SK-N-SH (cell line): ENCODE measurements at regions not wholly inside any gene's neighbourhood (a gene's known extent, or its start where the extent isn't known, plus 50 kb on each side); places are given as distances from the start of the nearest gene placed in this dataset.

Source experiments
- CTCF ChIA-PET: fragments of 300-600, 350-600 bp; formaldehyde crosslinking; extraction: SDS; loops from one replicate; lab custom pipeline; 2021; lab: Yijun Ruan, JAX
- POLR2A ChIA-PET: fragments of 350-600 bp; sonication (Branson Sonifier 250); formaldehyde crosslinking; extraction: SDS; loops from one replicate; lab custom pipeline; 2020; ENCODE audit warnings: antibody characterized with exemption, inconsistent platforms; lab: Yijun Ruan, JAX
- DNase-seq: peaks from one replicate; pipeline ENCODE4 v3.0.0; 2012
- H2AFZ ChIP-seq: fragments of 200-600 bp; sonication (generic); 2 replicates; pipeline ENCODE4 v1.8.1; 2016; ENCODE audit warnings: antibody characterized with exemption, mild to moderate bottlenecking, low read depth
- H3F3A ChIP-seq: fragments of 200-600 bp; sonication (generic); replicated peaks from 2 replicates; pipeline ENCODE3; 2016; ENCODE audit warnings: antibody characterized with exemption, mild to moderate bottlenecking; ENCODE audit not compliant: insufficient read depth
- H3K27ac ChIP-seq, 2 experiments: fragments of 200-500 bp in 1 of 2; fragments of 200-600 bp in 1 of 2; sonication (Bioruptor generic) in 1 of 2; sonication (generic), shearing (Covaris generic) in 1 of 2; 2 replicates each; pipeline versions ENCODE4 v1.5.1 to v1.6.1; 2014 to 2016; ENCODE audit warnings: low read depth in 2 of 2, inconsistent platforms in 1 of 2, low read length in 1 of 2, mild to moderate bottlenecking in 1 of 2, mixed read lengths in 1 of 2
- H3K27me3 ChIP-seq: fragments of 200-600 bp; sonication (generic), shearing (Covaris generic); 2 replicates; pipeline ENCODE4 v1.6.1; 2016; ENCODE audit warnings: mixed run types; ENCODE audit not compliant: insufficient read depth
- H3K36me3 ChIP-seq, 2 experiments: fragments of 200-500 bp in 1 of 2; fragments of 200-600 bp in 1 of 2; sonication (Bioruptor generic) in 1 of 2; sonication (generic) in 1 of 2; replicated peaks in 1 of 2; 2 replicates each; pipeline versions ENCODE3 to v1.5.1; 2014 to 2016; ENCODE audit warnings: low read length in 1 of 2, mild to moderate bottlenecking in 1 of 2; ENCODE audit not compliant: insufficient read depth in 2 of 2, control insufficient read depth in 1 of 2
- H3K4me1 ChIP-seq, 2 experiments: fragments of 200-500 bp in 1 of 2; fragments of 200-600 bp in 1 of 2; sonication (Bioruptor generic) in 1 of 2; sonication (generic), shearing (Covaris generic) in 1 of 2; 2 replicates each; pipeline versions ENCODE4 v1.5.1 to v1.6.1; 2014 to 2016; ENCODE audit warnings: low read depth in 1 of 2, low read length in 1 of 2, mixed run types in 1 of 2; ENCODE audit not compliant: insufficient read depth in 2 of 2, control insufficient read depth in 1 of 2
- H3K4me2 ChIP-seq: fragments of 200-600 bp; sonication (generic), shearing (Covaris generic); 2 replicates; pipeline ENCODE4 v1.6.1; 2017; ENCODE audit warnings: mixed run types
- H3K4me3 ChIP-seq, 2 experiments: fragments of 200-500 bp in 1 of 2; fragments of 200-600 bp in 1 of 2; sonication (Bioruptor generic) in 1 of 2; sonication (generic), shearing (Covaris generic) in 1 of 2; 2 replicates each; pipeline versions ENCODE4 v1.5.1 to v1.8.1; 2014 to 2016; ENCODE audit warnings: low read depth in 2 of 2, inconsistent platforms in 1 of 2, low read length in 1 of 2, mild to moderate bottlenecking in 1 of 2, mixed read lengths in 1 of 2, moderate library complexity in 1 of 2
- H3K79me2 ChIP-seq: fragments of 200-600 bp; sonication (generic); 2 replicates; pipeline ENCODE4 v1.8.1; 2017; ENCODE audit warnings: mild to moderate bottlenecking; ENCODE audit not compliant: insufficient read depth
- H3K9ac ChIP-seq: fragments of 200-600 bp; sonication (generic); 2 replicates; pipeline ENCODE4 v1.6.1; 2017; ENCODE audit warnings: mixed run types
- H3K9me2 ChIP-seq: fragments of 200-600 bp; sonication (generic); 2 replicates; pipeline ENCODE4 v1.6.1; 2017; ENCODE audit warnings: mixed run types
- H3K9me3 ChIP-seq: fragments of 200-600 bp; sonication (generic); 2 replicates; pipeline ENCODE4 v1.6.1; 2017; ENCODE audit warnings: mixed run types, mild to moderate bottlenecking, moderate library complexity
- H4K20me1 ChIP-seq: fragments of 200-600 bp; sonication (generic); 2 replicates; pipeline ENCODE4 v1.6.1; 2017; ENCODE audit warnings: mild to moderate bottlenecking, mixed run types; ENCODE audit not compliant: insufficient read depth
- CHD2 ChIP-seq: fragments of 150-350 bp; IDR thresholded peaks from 2 replicates; pipeline ENCODE4 v1.6.1; 2018; ENCODE audit warnings: low read length; ENCODE audit not compliant: partially characterized antibody
- EZH2phosphoT487 ChIP-seq: fragments of 200-600 bp; sonication (generic); IDR thresholded peaks from 2 replicates; pipeline ENCODE4 v1.6.1; 2017; ENCODE audit warnings: low read depth, mixed run types, mild to moderate bottlenecking, antibody characterized with exemption, moderate library complexity, borderline replicate concordance
- FOXJ3 ChIP-seq: sonication (generic); formaldehyde crosslinking; IDR thresholded peaks from 2 replicates; pipeline ENCODE4 v1.5.1; 2020; ENCODE audit warnings: mild to moderate bottlenecking, missing genetic modification reagents
- GABPA ChIP-seq: IDR thresholded peaks from 2 replicates; pipeline ENCODE4 v1.4.0; 2012; ENCODE audit warnings: low read depth, mild to moderate bottlenecking
- MEF2A ChIP-seq: IDR thresholded peaks from 2 replicates; pipeline ENCODE4 v1.4.0; 2012; ENCODE audit warnings: low read depth, borderline replicate concordance
- MXI1 ChIP-seq: IDR thresholded peaks from 2 replicates; pipeline ENCODE4 v1.6.1; 2012; ENCODE audit warnings: mild to moderate bottlenecking, low read depth, low read length, improper control_type of control experiment
- PBX3 ChIP-seq: IDR thresholded peaks from 2 replicates; pipeline ENCODE4; 2012
- RAD21 ChIP-seq: IDR thresholded peaks from 2 replicates; pipeline ENCODE4 v1.6.1; 2012; ENCODE audit warnings: mild to moderate bottlenecking, low read length
- RXRA ChIP-seq: IDR thresholded peaks from 2 replicates; pipeline ENCODE4 v1.4.0; 2012; ENCODE audit warnings: low read depth, mild to moderate bottlenecking, borderline replicate concordance
- SIN3A ChIP-seq: IDR thresholded peaks from 2 replicates; pipeline ENCODE4 v1.6.1; 2012; ENCODE audit warnings: low read depth, mild to moderate bottlenecking, low read length, moderate library complexity, borderline replicate concordance
- SMC3 ChIP-seq: IDR thresholded peaks from 2 replicates; pipeline ENCODE4 v1.6.1; 2012; ENCODE audit warnings: low read depth, low read length, improper control_type of control experiment
- TAF1 ChIP-seq: IDR thresholded peaks from 2 replicates; pipeline ENCODE4 v1.6.1; 2012; ENCODE audit warnings: low read depth, mild to moderate bottlenecking, low read length, moderate library complexity, borderline replicate concordance
- TCF12 ChIP-seq: IDR thresholded peaks from 2 replicates; pipeline ENCODE4 v1.4.0; 2012
- TEAD4 ChIP-seq: IDR thresholded peaks from 2 replicates; pipeline ENCODE4 v1.4.0; 2012; ENCODE audit warnings: mild to moderate bottlenecking, borderline replicate concordance; ENCODE audit not compliant: insufficient read depth
- USF1 ChIP-seq: IDR thresholded peaks from 2 replicates; pipeline ENCODE4 v1.4.0; 2012; ENCODE audit warnings: low read depth, borderline replicate concordance
- WGBS: methylation state at CpG from one replicate; pipeline ENCODE4 v1.1.6; 2017; ENCODE audit warnings: low lambda C conversion rate; 5-methylcytosine and 5-hydroxymethylcytosine counted together
- TF ChIP-seq, protein P1 (sequence below): fragments of 150-350 bp; IDR thresholded peaks from 2 replicates; pipeline ENCODE4 v1.6.1; 2017; ENCODE audit warnings: antibody characterized with exemption, low read length, low read depth, borderline replicate concordance
- TF ChIP-seq, protein P2 (sequence below): fragments of 150-350 bp; IDR thresholded peaks from 2 replicates; pipeline ENCODE4 v1.6.1; 2016; ENCODE audit warnings: mild to moderate bottlenecking, low read depth, low read length
- TF ChIP-seq, protein P3 (sequence below): fragments of 200-600 bp; sonication (generic); IDR thresholded peaks from 2 replicates; pipeline ENCODE4 v1.6.1; 2017; ENCODE audit warnings: antibody characterized with exemption, mild to moderate bottlenecking, moderate library complexity
- TF ChIP-seq, protein P4 (sequence below): IDR thresholded peaks from 2 replicates; pipeline ENCODE4 v1.4.0; 2012; ENCODE audit warnings: low read depth

- H2AFZ ChIP-seq, result no peak overlapping the region
- no peaks in the 10 kb centered on the region for H3K27me3 ChIP-seq
- CTCF ChIA-PET, result interaction anchor here (1.7 kb wide), 1 partner anchor 24 kb away, joined by 3 read pairs; no protein-coding TSS in a partner anchor
- no peak overlapping the region for H3K27ac ChIP-seq
- no peaks in the 10 kb centered on the region for H3K9me3 ChIP-seq
- H3K4me3 ChIP-seq, result no peak overlapping the region
- POLR2A ChIA-PET, result no interaction called here
- no peaks in the 10 kb centered on the region for H3K9me2 ChIP-seq
- H3K4me2 ChIP-seq, result no peak overlapping the region
- no peaks in the 10 kb centered on the region for H4K20me1 ChIP-seq
- H3K36me3 ChIP-seq, result no peaks in the 10 kb centered on the region
- TF ChIP-seq TEAD4 (no peak), RAD21 (no peak), MEF2A (no peak), FOXJ3 (no peak), SIN3A (no peak), TAF1 (no peak), RXRA (no peak), EZH2phosphoT487 (no peak), MXI1 (no peak), TCF12 (no peak)
- TF ChIP-seq, protein P1, sequence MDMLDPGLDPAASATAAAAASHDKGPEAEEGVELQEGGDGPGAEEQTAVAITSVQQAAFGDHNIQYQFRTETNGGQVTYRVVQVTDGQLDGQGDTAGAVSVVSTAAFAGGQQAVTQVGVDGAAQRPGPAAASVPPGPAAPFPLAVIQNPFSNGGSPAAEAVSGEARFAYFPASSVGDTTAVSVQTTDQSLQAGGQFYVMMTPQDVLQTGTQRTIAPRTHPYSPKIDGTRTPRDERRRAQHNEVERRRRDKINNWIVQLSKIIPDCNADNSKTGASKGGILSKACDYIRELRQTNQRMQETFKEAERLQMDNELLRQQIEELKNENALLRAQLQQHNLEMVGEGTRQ, result no peak
- TF ChIP-seq, protein P2, sequence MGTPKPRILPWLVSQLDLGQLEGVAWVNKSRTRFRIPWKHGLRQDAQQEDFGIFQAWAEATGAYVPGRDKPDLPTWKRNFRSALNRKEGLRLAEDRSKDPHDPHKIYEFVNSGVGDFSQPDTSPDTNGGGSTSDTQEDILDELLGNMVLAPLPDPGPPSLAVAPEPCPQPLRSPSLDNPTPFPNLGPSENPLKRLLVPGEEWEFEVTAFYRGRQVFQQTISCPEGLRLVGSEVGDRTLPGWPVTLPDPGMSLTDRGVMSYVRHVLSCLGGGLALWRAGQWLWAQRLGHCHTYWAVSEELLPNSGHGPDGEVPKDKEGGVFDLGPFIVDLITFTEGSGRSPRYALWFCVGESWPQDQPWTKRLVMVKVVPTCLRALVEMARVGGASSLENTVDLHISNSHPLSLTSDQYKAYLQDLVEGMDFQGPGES, result no peak
- TF ChIP-seq, protein P3, sequence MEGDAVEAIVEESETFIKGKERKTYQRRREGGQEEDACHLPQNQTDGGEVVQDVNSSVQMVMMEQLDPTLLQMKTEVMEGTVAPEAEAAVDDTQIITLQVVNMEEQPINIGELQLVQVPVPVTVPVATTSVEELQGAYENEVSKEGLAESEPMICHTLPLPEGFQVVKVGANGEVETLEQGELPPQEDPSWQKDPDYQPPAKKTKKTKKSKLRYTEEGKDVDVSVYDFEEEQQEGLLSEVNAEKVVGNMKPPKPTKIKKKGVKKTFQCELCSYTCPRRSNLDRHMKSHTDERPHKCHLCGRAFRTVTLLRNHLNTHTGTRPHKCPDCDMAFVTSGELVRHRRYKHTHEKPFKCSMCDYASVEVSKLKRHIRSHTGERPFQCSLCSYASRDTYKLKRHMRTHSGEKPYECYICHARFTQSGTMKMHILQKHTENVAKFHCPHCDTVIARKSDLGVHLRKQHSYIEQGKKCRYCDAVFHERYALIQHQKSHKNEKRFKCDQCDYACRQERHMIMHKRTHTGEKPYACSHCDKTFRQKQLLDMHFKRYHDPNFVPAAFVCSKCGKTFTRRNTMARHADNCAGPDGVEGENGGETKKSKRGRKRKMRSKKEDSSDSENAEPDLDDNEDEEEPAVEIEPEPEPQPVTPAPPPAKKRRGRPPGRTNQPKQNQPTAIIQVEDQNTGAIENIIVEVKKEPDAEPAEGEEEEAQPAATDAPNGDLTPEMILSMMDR, result no peak
- H3F3A ChIP-seq, result no peaks in the 10 kb centered on the region
- no peaks in the 10 kb centered on the region for H3K4me1 ChIP-seq
- WGBS, result 1% methylated on average over 5 of the region's 6 CpGs
- no peak for DNase-seq
- H3K9ac ChIP-seq, result no peak overlapping the region
- H3K79me2 ChIP-seq, result no peaks in the 10 kb centered on the region
Observed at GRCh38 chr18:5768454-5768853, 126.9 kb downstream of the TMEM200C start.

DNA sequence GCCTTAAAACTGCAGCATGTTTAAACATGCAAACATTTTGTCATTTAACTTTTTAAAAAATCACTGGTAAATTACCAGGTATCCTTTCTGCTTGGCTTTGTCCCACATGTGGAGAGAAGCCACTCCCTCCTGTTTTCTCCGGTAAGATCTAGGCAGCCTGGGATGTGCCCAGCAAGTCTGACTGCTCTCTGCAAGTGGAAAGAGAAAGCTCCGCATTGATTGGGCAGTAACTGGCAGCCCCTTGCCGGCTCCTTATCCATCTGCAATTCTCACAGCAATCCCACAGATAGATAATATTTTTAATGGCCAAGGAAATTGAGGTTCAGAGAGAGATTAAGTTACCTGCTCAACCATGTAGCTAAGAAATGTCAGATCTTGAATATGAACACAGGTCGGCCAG lies 136.1 kb downstream of the TMEM200C start:
- no peaks in the 10 kb centered on the region for H4K20me1 ChIP-seq
- no peak overlapping the region for H2AFZ ChIP-seq
- no peaks in the 10 kb centered on the region for H3F3A ChIP-seq
- no peaks in the 10 kb centered on the region for H3K9me2 ChIP-seq
- no peaks in the 10 kb centered on the region for H3K4me1 ChIP-seq
- POLR2A ChIA-PET, result no interaction called here
- no peak overlapping the region for H3K27ac ChIP-seq
- H3K36me3 ChIP-seq, result no peaks in the 10 kb centered on the region
- no peak overlapping the region for H3K9ac ChIP-seq
- no peaks in the 10 kb centered on the region for H3K9me3 ChIP-seq
- no peak overlapping the region for H3K4me3 ChIP-seq
- no peaks in the 10 kb centered on the region for H3K27me3 ChIP-seq
- WGBS, result 2% methylated on average over 4 of the region's 4 CpGs
- CTCF ChIA-PET, result no interaction called here
- no peaks in the 10 kb centered on the region for H3K79me2 ChIP-seq
- DNase-seq, result no peak
- no peak overlapping the region for H3K4me2 ChIP-seq
- no peak for TF ChIP-seq TEAD4
- TF ChIP-seq FOXJ3, result no peak
- no peak for TF ChIP-seq TAF1
- TF ChIP-seq PBX3, result no peak
- TF ChIP-seq, protein P3, result no peak
- no peak for TF ChIP-seq CHD2
- TF ChIP-seq GABPA, result no peak
- TF ChIP-seq MXI1, result no peak
- TF ChIP-seq USF1, result no peak
- no peak for TF ChIP-seq SMC3
- TF ChIP-seq, protein P4, sequence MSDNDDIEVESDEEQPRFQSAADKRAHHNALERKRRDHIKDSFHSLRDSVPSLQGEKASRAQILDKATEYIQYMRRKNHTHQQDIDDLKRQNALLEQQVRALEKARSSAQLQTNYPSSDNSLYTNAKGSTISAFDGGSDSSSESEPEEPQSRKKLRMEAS, result no peak
